ENCODE measurements at regions not wholly inside any gene's neighbourhood (a gene's known extent, or its start where the extent isn't known, plus 50 kb on each side); places are given as distances from the start of the nearest gene placed in this dataset.

GRCh38 chr2:14082640-14083039, 549.9 kb upstream of the LRATD1 start:
- no peak for TF ChIP-seq ESRRA (IDR thresholded peaks at IDR 0.05; ENCODE audit: borderline replicate concordance, low read length)
- no peak for TF ChIP-seq JUN (IDR thresholded peaks at IDR 0.05)
- TF ChIP-seq CTCF (IDR thresholded peaks at IDR 0.05): no peak
- no peak for TF ChIP-seq RFX5 (IDR thresholded peaks at IDR 0.05)
- TF ChIP-seq MAZ (IDR thresholded peaks at IDR 0.05; ENCODE audit: borderline replicate concordance, low read depth, low read length): no peak
- no peak for TF ChIP-seq POLR2A (IDR thresholded peaks at IDR 0.05; ENCODE audit: low read length)
- no peak for TF ChIP-seq MAX (IDR thresholded peaks at IDR 0.05)
- TF ChIP-seq BHLHE40 (IDR thresholded peaks at IDR 0.05; ENCODE audit: low read depth, low read length): no peak
- TF ChIP-seq KDM5A (IDR thresholded peaks at IDR 0.05): no peak
- TF ChIP-seq SMC3 (IDR thresholded peaks at IDR 0.05): no peak
- TF ChIP-seq HMGXB4 (CRISPR knock-in tag; IDR thresholded peaks at IDR 0.05; ENCODE audit: borderline replicate concordance): no peak
- no peak for TF ChIP-seq SREBF2 (IDR thresholded peaks at IDR 0.05)
- no peak for TF ChIP-seq HDAC2 (IDR thresholded peaks at IDR 0.05)

Measured in A549 (cell line).